IMR-90 (cell line): ENCODE measurements at regions not wholly inside any gene's neighbourhood (a gene's known extent, or its start where the extent isn't known, plus 50 kb on each side); places are given as distances from the start of the nearest gene placed in this dataset.

Experiments used
- ATAC-seq: fragments of 200-7000 bp; cut with Tn5 transposase; 2 replicates; pipeline ENCODE4 v1.9.1; 2020; ENCODE audit warnings: low read depth, mild to moderate bottlenecking, moderate library complexity
- BruUV-seq: library from RNA; stranded (reverse); fragments of 400-500 nt; replicated peaks from 2 replicates; lab custom pipeline; 2021; lab: Mats Ljungman, UMichigan
- CTCF ChIA-PET: fragments of 300-600 bp; formaldehyde crosslinking; extraction: SDS; loops from one replicate; lab custom pipeline; 2021; ENCODE audit warnings: antibody characterized with exemption; lab: Yijun Ruan, JAX
- POLR2A ChIA-PET: fragments of 300-600 bp; sonication (Branson Sonifier 250); formaldehyde crosslinking; loops from one replicate; lab custom pipeline; 2022; ENCODE audit warnings: antibody characterized with exemption; ENCODE audit not compliant: unreplicated experiment; lab: Charles Lee
- DNase-seq: peaks from one replicate; pipeline ENCODE4 v3.0.0; 2013
- H2AFZ ChIP-seq: replicated peaks from 2 replicates; pipeline ENCODE3; 2013; ENCODE audit warnings: low read length, mild to moderate bottlenecking; ENCODE audit not compliant: poor library complexity
- H2AK5ac ChIP-seq: 2 replicates; pipeline ENCODE4 v1.6.1; 2013; ENCODE audit warnings: low read depth, low read length, inconsistent platforms
- H2AK9ac ChIP-seq: replicated peaks from 2 replicates; pipeline ENCODE3; 2013; ENCODE audit warnings: mild to moderate bottlenecking, low read depth, low read length, moderate library complexity; ENCODE audit not compliant: poor library complexity
- H2BK120ac ChIP-seq: 2 replicates; pipeline ENCODE4 v1.6.1; 2013; ENCODE audit warnings: low read depth, low read length, inconsistent platforms
- H2BK15ac ChIP-seq: 3 replicates; pipeline ENCODE4 v1.6.1; 2013; ENCODE audit warnings: low read depth, low read length, inconsistent platforms
- H2BK20ac ChIP-seq: 2 replicates; pipeline ENCODE4 v1.6.1; 2013; ENCODE audit warnings: low read depth, mild to moderate bottlenecking, inconsistent platforms, low read length, moderate library complexity
- H2BK5ac ChIP-seq: 2 replicates; pipeline ENCODE4 v1.6.1; 2013; ENCODE audit warnings: mild to moderate bottlenecking, low read depth, low read length, inconsistent platforms; ENCODE audit not compliant: poor library complexity, severe bottlenecking
- H3K14ac ChIP-seq: replicated peaks from 2 replicates; pipeline ENCODE4 v1.6.1; 2013; ENCODE audit warnings: low read depth, low read length, inconsistent platforms
- H3K18ac ChIP-seq: 2 replicates; pipeline ENCODE4 v1.6.1; 2013; ENCODE audit warnings: low read depth, low read length, control low read depth
- H3K23ac ChIP-seq: 2 replicates; pipeline ENCODE4 v1.6.1; 2013; ENCODE audit warnings: low read depth, low read length, inconsistent platforms
- H3K27ac ChIP-seq: 2 replicates; pipeline ENCODE4 v1.5.1; 2013; ENCODE audit warnings: mild to moderate bottlenecking, control low read depth, low read length; ENCODE audit not compliant: insufficient read depth
- H3K27me3 ChIP-seq: 2 replicates; pipeline ENCODE4 v1.6.1; 2013; ENCODE audit warnings: low read length; ENCODE audit not compliant: control insufficient read depth, insufficient read depth
- H3K36me3 ChIP-seq: 2 replicates; pipeline ENCODE4 v1.6.1; 2013; ENCODE audit warnings: low read length, mixed read lengths; ENCODE audit not compliant: control insufficient read depth, insufficient read depth
- H3K4ac ChIP-seq: 2 replicates; pipeline ENCODE4 v1.6.1; 2013; ENCODE audit warnings: low read depth, low read length, inconsistent platforms
- H3K4me1 ChIP-seq: 2 replicates; pipeline ENCODE4 v1.6.1; 2013; ENCODE audit warnings: low read length, mixed read lengths; ENCODE audit not compliant: control insufficient read depth, insufficient read depth
- H3K4me2 ChIP-seq: 2 replicates; pipeline ENCODE4 v1.6.1; 2013; ENCODE audit warnings: low read depth, mild to moderate bottlenecking, control low read depth, low read length, moderate library complexity
- H3K4me3 ChIP-seq: 2 replicates; pipeline ENCODE4 v1.5.1; 2013; ENCODE audit warnings: low read depth, mild to moderate bottlenecking, control low read depth, low read length, moderate library complexity; ENCODE audit not compliant: insufficient read depth
- H3K56ac ChIP-seq: 2 replicates; pipeline ENCODE4 v1.6.1; 2013; ENCODE audit warnings: low read length, inconsistent platforms; ENCODE audit not compliant: insufficient read depth; ENCODE audit errors: extremely low read depth
- H3K79me1 ChIP-seq, 2 experiments: 2 replicates each; pipeline ENCODE4 v1.6.1; 2013; ENCODE audit warnings: low read length in 2 of 2, inconsistent platforms in 1 of 2, low read depth in 1 of 2
- H3K9ac ChIP-seq: 2 replicates; pipeline ENCODE4 v1.6.1; 2013; ENCODE audit warnings: low read depth, low read length, control low read depth
- H3K9me1 ChIP-seq: 2 replicates; pipeline ENCODE4 v1.6.1; 2013; ENCODE audit warnings: low read length, inconsistent platforms; ENCODE audit not compliant: insufficient read depth
- H3K9me3 ChIP-seq: 2 replicates; pipeline ENCODE4 v1.6.1; 2013; ENCODE audit warnings: low read length; ENCODE audit not compliant: control insufficient read depth, insufficient read depth
- H4K20me1 ChIP-seq: 2 replicates; pipeline ENCODE4 v1.6.1; 2013; ENCODE audit warnings: low read length, inconsistent platforms; ENCODE audit not compliant: insufficient read depth
- H4K5ac ChIP-seq: 2 replicates; pipeline ENCODE4 v1.6.1; 2013; ENCODE audit warnings: mild to moderate bottlenecking, low read depth, low read length, control low read depth
- H4K8ac ChIP-seq, 2 experiments: 2 replicates each; pipeline ENCODE4 v1.6.1; 2013; ENCODE audit warnings: low read depth in 2 of 2, low read length in 2 of 2, control low read depth in 1 of 2, inconsistent platforms in 1 of 2
- H4K91ac ChIP-seq: 2 replicates; pipeline ENCODE4 v1.6.1; 2013; ENCODE audit warnings: low read depth, low read length, inconsistent platforms; ENCODE audit not compliant: insufficient read depth
- CEBPB ChIP-seq: IDR thresholded peaks from 2 replicates; pipeline ENCODE4 v1.6.1; 2012; ENCODE audit warnings: low read depth, low read length, improper control_type of control experiment
- CHD1 ChIP-seq: IDR thresholded peaks from 2 replicates; pipeline ENCODE4 v1.6.1; 2012; ENCODE audit warnings: low read depth, low read length, improper control_type of control experiment
- FOS ChIP-seq: fragments of 150-350 bp; IDR thresholded peaks from 2 replicates; pipeline ENCODE4 v1.6.1; 2016; ENCODE audit warnings: low read depth, low read length
- MAFK ChIP-seq: IDR thresholded peaks from 2 replicates; pipeline ENCODE4 v1.6.1; 2012; ENCODE audit warnings: low read depth, low read length, improper control_type of control experiment
- MAZ ChIP-seq: IDR thresholded peaks from 2 replicates; pipeline ENCODE4 v1.6.1; 2012; ENCODE audit warnings: low read depth, mild to moderate bottlenecking, low read length, improper control_type of control experiment, moderate library complexity, borderline replicate concordance
- MXI1 ChIP-seq: IDR thresholded peaks from 2 replicates; pipeline ENCODE4 v1.6.1; 2012; ENCODE audit warnings: low read depth, mild to moderate bottlenecking, low read length, moderate library complexity, borderline replicate concordance
- NFE2L2 ChIP-seq: fragments of 150-350 bp; IDR thresholded peaks from 2 replicates; pipeline ENCODE4 v1.6.1; 2016; ENCODE audit warnings: low read depth, mild to moderate bottlenecking, low read length
- POLR2A ChIP-seq: IDR thresholded peaks from 2 replicates; pipeline ENCODE4 v1.6.1; 2012; ENCODE audit warnings: mild to moderate bottlenecking, low read depth, low read length
- RAD21 ChIP-seq: IDR thresholded peaks from 2 replicates; pipeline ENCODE4 v1.6.1; 2012; ENCODE audit warnings: low read length, improper control_type of control experiment
- RCOR1 ChIP-seq: IDR thresholded peaks from 2 replicates; pipeline ENCODE4 v1.6.1; 2012; ENCODE audit warnings: mild to moderate bottlenecking, low read length, improper control_type of control experiment; ENCODE audit not compliant: insufficient replicate concordance
- RFX5 ChIP-seq: IDR thresholded peaks from 2 replicates; pipeline ENCODE4 v1.8.0; 2012; ENCODE audit warnings: low read depth, mild to moderate bottlenecking, low read length, moderate library complexity
- WGBS, 2 experiments: methylation state at CpG; one replicate each; pipeline versions ENCODE4 v1.1.5 to v1.1.7; 2013; ENCODE audit warnings: missing lambda C conversion rate in 2 of 2; ENCODE audit not compliant: insufficient read length in 1 of 2; ENCODE audit errors: extremely low coverage in 2 of 2; 5-methylcytosine and 5-hydroxymethylcytosine counted together
- dilution Hi-C: fragments of 300-500 bp; cut with HindIII; formaldehyde crosslinking; loops from one replicate; pipeline ENCODE4 v1.14.3; 2018; ENCODE audit warnings: low sequenced_read_pairs; ENCODE audit not compliant: unreplicated experiment
- in situ Hi-C: fragments of 300-500 bp; cut with MboI; formaldehyde crosslinking; loops from 3 replicates; pipeline ENCODE4 v1.14.3; 2019; ENCODE audit warnings: low sequenced_read_pairs, inconsistent platforms, mixed read lengths
- intact Hi-C: fragments of 100-400 bp; cut with micrococcal nuclease; formaldehyde crosslinking; loops from 2 replicates; pipeline ENCODE4 v1.10.0; 2022
- TF ChIP-seq, protein P1 (sequence below): conservative IDR thresholded peaks from 2 replicates; pipeline ENCODE4 v1.5.1; 2012; ENCODE audit warnings: mild to moderate bottlenecking, low read depth, low read length, improper control_type of control experiment

DNA sequence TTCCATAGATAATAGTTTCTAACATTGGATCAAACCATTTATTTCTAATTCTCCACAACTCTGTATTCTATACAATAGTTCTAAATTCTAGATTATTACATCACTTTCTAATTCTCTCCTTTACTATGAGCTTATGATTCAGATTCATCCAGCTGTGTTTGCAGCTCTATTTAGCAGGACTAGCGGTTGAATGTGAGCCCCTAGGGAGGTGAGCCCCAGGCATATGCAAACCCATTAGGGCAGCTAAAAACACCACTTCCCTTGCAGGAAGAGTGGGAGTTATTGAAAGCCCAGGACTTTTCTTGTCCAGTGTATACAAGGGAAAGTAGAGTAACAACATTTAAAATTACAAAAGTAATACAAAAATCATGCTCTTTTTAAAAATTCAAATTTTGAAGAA, 56.9 kb downstream of the KRTAP19-8 start:
- no peak overlapping the region for H3K14ac ChIP-seq
- no peak overlapping the region for H4K5ac ChIP-seq
- no peak overlapping the region for H2AK5ac ChIP-seq
- no TSS peak for BruUV-seq
- H3K4me3 ChIP-seq = no peak overlapping the region
- H4K8ac ChIP-seq = no peak overlapping the region
- H2AFZ ChIP-seq = no peak overlapping the region
- H3K27me3 ChIP-seq = no peaks in the 10 kb centered on the region
- no peaks in the 10 kb centered on the region for H3K9me1 ChIP-seq
- H3K27ac ChIP-seq = no peak overlapping the region
- H3K9me3 ChIP-seq = no peaks in the 10 kb centered on the region
- DNase-seq (no peak), ATAC-seq (no peak)
- no peak overlapping the region for H2BK20ac ChIP-seq
- no peaks in the 10 kb centered on the region for H4K20me1 ChIP-seq
- no CpG with 5 or more reads among the region's 1 CpG for WGBS, 2 experiments
- no peak for TF ChIP-seq RCOR1
- TF ChIP-seq, protein P1, sequence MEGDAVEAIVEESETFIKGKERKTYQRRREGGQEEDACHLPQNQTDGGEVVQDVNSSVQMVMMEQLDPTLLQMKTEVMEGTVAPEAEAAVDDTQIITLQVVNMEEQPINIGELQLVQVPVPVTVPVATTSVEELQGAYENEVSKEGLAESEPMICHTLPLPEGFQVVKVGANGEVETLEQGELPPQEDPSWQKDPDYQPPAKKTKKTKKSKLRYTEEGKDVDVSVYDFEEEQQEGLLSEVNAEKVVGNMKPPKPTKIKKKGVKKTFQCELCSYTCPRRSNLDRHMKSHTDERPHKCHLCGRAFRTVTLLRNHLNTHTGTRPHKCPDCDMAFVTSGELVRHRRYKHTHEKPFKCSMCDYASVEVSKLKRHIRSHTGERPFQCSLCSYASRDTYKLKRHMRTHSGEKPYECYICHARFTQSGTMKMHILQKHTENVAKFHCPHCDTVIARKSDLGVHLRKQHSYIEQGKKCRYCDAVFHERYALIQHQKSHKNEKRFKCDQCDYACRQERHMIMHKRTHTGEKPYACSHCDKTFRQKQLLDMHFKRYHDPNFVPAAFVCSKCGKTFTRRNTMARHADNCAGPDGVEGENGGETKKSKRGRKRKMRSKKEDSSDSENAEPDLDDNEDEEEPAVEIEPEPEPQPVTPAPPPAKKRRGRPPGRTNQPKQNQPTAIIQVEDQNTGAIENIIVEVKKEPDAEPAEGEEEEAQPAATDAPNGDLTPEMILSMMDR = no peak
- no peak for TF ChIP-seq POLR2A
- no peak for TF ChIP-seq CEBPB
- no peak for TF ChIP-seq MAZ
- TF ChIP-seq CHD1 = no peak
- TF ChIP-seq RFX5 = no peak
- no peak for TF ChIP-seq FOS
- no peak for TF ChIP-seq RAD21
- TF ChIP-seq NFE2L2 = no peak
- no peak for TF ChIP-seq MAFK
- no peak for TF ChIP-seq MXI1
- no peak overlapping the region for H2AK9ac ChIP-seq
- H2BK5ac ChIP-seq = no peak overlapping the region
- CTCF ChIA-PET = no interaction called here
- dilution Hi-C loops (no loop called here), in situ Hi-C loops (no loop called here), intact Hi-C loops (no loop called here)
- H2BK15ac ChIP-seq = no peak overlapping the region
- H3K56ac ChIP-seq = no peak overlapping the region
- H3K79me1 ChIP-seq = no peaks in the 10 kb centered on the region
- no peaks in the 10 kb centered on the region for H3K4me1 ChIP-seq
- no peak overlapping the region for H3K4ac ChIP-seq
- no peaks in the 10 kb centered on the region for H3K36me3 ChIP-seq
- H4K91ac ChIP-seq = no peak overlapping the region
- no peak overlapping the region for H3K23ac ChIP-seq
- H3K9ac ChIP-seq = no peak overlapping the region
- H3K18ac ChIP-seq = no peak overlapping the region
- H3K4me2 ChIP-seq = no peak overlapping the region
- POLR2A ChIA-PET = no interaction called here
- no peak overlapping the region for H2BK120ac ChIP-seq
